Mesenchymal stem cell (in vitro differentiated cells and primary cell): ENCODE measurements at regions not wholly inside any gene's neighbourhood (a gene's known extent, or its start where the extent isn't known, plus 50 kb on each side); places are given as distances from the start of the nearest gene placed in this dataset.

ENCODE experiments used
- DNase-seq: peaks from one replicate; pipeline ENCODE4 v3.0.0-alpha.2; 2013
- H2AFZ ChIP-seq: one replicate; pipeline ENCODE4 v1.6.1; 2013; ENCODE audit warnings: low read depth, mild to moderate bottlenecking, control low read depth, inconsistent platforms, low read length, moderate library complexity
- H2AK5ac ChIP-seq: 2 replicates; pipeline ENCODE4 v1.6.1; 2013; ENCODE audit warnings: low read length, moderate library complexity, mild to moderate bottlenecking, inconsistent platforms; ENCODE audit not compliant: severe bottlenecking
- H2BK120ac ChIP-seq: one replicate; pipeline ENCODE4 v1.6.1; 2013; ENCODE audit warnings: low read depth, mild to moderate bottlenecking, inconsistent platforms, low read length, moderate library complexity
- H2BK12ac ChIP-seq, 2 experiments: one replicate each; pipeline ENCODE4 v1.6.1; 2013; ENCODE audit warnings: inconsistent platforms in 2 of 2, low read length in 2 of 2, mild to moderate bottlenecking in 2 of 2, moderate library complexity in 2 of 2, control low read depth in 1 of 2
- H2BK15ac ChIP-seq: one replicate; pipeline ENCODE4 v1.6.1; 2013; ENCODE audit warnings: mild to moderate bottlenecking, low read depth, inconsistent platforms; ENCODE audit not compliant: poor library complexity, severe bottlenecking
- H2BK5ac ChIP-seq: 2 replicates; pipeline ENCODE4 v1.6.1; 2013; ENCODE audit warnings: low read depth, mild to moderate bottlenecking, low read length, control low read depth, inconsistent platforms; ENCODE audit not compliant: poor library complexity, severe bottlenecking
- H3K14ac ChIP-seq, 2 experiments: one replicate each; pipeline ENCODE4 v1.6.1; 2013; ENCODE audit warnings: inconsistent platforms in 2 of 2, low read length in 2 of 2, control low read depth in 1 of 2, mild to moderate bottlenecking in 1 of 2, moderate library complexity in 1 of 2
- H3K18ac ChIP-seq, 2 experiments: one replicate each; pipeline ENCODE4 v1.6.1; 2013; ENCODE audit warnings: inconsistent platforms in 2 of 2, low read length in 2 of 2, control low read depth in 1 of 2, low read depth in 1 of 2, mild to moderate bottlenecking in 1 of 2
- H3K23ac ChIP-seq, 2 experiments: one replicate each; pipeline ENCODE4 v1.6.1; 2013; ENCODE audit warnings: inconsistent platforms in 2 of 2, low read length in 2 of 2, mild to moderate bottlenecking in 2 of 2, moderate library complexity in 2 of 2, control low read depth in 1 of 2
- H3K27ac ChIP-seq: 2 replicates; pipeline ENCODE4 v1.5.1; 2013; ENCODE audit warnings: mild to moderate bottlenecking, moderate library complexity, low read length, control low read depth, inconsistent platforms; ENCODE audit not compliant: poor library complexity, severe bottlenecking
- H3K27me3 ChIP-seq, 2 experiments: 2 replicates each; pipeline versions ENCODE4 v1.6.1 to v1.7.0; 2013; ENCODE audit warnings: low read length in 2 of 2, mild to moderate bottlenecking in 2 of 2, moderate library complexity in 2 of 2, control low read depth in 1 of 2, inconsistent platforms in 1 of 2; ENCODE audit not compliant: control insufficient read depth in 1 of 2, insufficient read depth in 1 of 2
- H3K36me3 ChIP-seq, 2 experiments: 2 replicates each; pipeline versions ENCODE4 v1.6.1 to v1.7.0; 2013; ENCODE audit warnings: low read length in 2 of 2, control low read depth in 1 of 2, inconsistent platforms in 1 of 2, low read depth in 1 of 2, mild to moderate bottlenecking in 1 of 2; ENCODE audit not compliant: insufficient read depth in 2 of 2, control insufficient read depth in 1 of 2
- H3K4ac ChIP-seq, 2 experiments: one replicate each; pipeline ENCODE4 v1.6.1; 2013; ENCODE audit warnings: inconsistent platforms in 2 of 2, low read length in 2 of 2, mild to moderate bottlenecking in 2 of 2, moderate library complexity in 2 of 2, control low read depth in 1 of 2, low read depth in 1 of 2
- H3K4me1 ChIP-seq: 2 replicates; pipeline ENCODE4 v1.6.1; 2013; ENCODE audit warnings: low read depth, low read length, control low read depth; ENCODE audit not compliant: control insufficient read depth, insufficient read depth
- H3K4me2 ChIP-seq: 2 replicates; pipeline ENCODE4 v1.6.1; 2013; ENCODE audit warnings: low read length, mild to moderate bottlenecking, inconsistent platforms; ENCODE audit not compliant: poor library complexity, severe bottlenecking
- H3K4me3 ChIP-seq, 2 experiments: 2 replicates each; pipeline versions ENCODE4 v1.5.1 to v1.7.0; 2013; ENCODE audit warnings: low read length in 2 of 2, mild to moderate bottlenecking in 2 of 2, control low read depth in 1 of 2, low read depth in 1 of 2; ENCODE audit not compliant: insufficient read depth in 1 of 2
- H3K79me1 ChIP-seq: replicated peaks from 2 replicates; pipeline ENCODE4 v1.6.1; 2013; ENCODE audit warnings: mild to moderate bottlenecking, control low read depth, low read length, inconsistent platforms; ENCODE audit not compliant: poor library complexity, severe bottlenecking
- H3K9ac ChIP-seq: 2 replicates; pipeline ENCODE4 v1.7.0; 2013; ENCODE audit warnings: mild to moderate bottlenecking, low read length, moderate library complexity
- H3K9me3 ChIP-seq: 2 replicates; pipeline ENCODE4 v1.7.0; 2013; ENCODE audit warnings: mild to moderate bottlenecking, low read length; ENCODE audit not compliant: control insufficient read depth
- H4K8ac ChIP-seq: one replicate; pipeline ENCODE4 v1.6.1; 2013; ENCODE audit warnings: inconsistent platforms, mild to moderate bottlenecking, low read length, moderate library complexity
- H4K91ac ChIP-seq: one replicate; pipeline ENCODE4 v1.6.1; 2013; ENCODE audit warnings: mild to moderate bottlenecking, low read length, inconsistent platforms
- WGBS: methylation state at CpG from one replicate; pipeline ENCODE4 v1.1.7; 2013; ENCODE audit warnings: mixed read lengths; 5-methylcytosine and 5-hydroxymethylcytosine counted together

GRCh38 chr5:106543330-106543729 is 1127.4 kb downstream of the EFNA5 start:
- no peak overlapping the region for H3K4me3 ChIP-seq
- no peak overlapping the region for H2AK5ac ChIP-seq
- no peaks in the 10 kb centered on the region for H3K4me1 ChIP-seq
- no peak overlapping the region for H3K4ac ChIP-seq
- H2BK120ac ChIP-seq: no peak overlapping the region
- no peaks in the 10 kb centered on the region for H3K79me1 ChIP-seq
- H3K27me3 ChIP-seq: no peaks in the 10 kb centered on the region
- H3K14ac ChIP-seq: no peak overlapping the region
- 100% methylated on average over 1 of the region's 1 CpG for WGBS
- H2BK5ac ChIP-seq: no peak overlapping the region
- no peak overlapping the region for H3K23ac ChIP-seq
- DNase-seq: no peak
- no peaks in the 10 kb centered on the region for H3K36me3 ChIP-seq
- H3K9ac ChIP-seq: no peak overlapping the region
- peaks cover 76% of the 10 kb centered on the region for H3K9me3 ChIP-seq
- H2AFZ ChIP-seq: no peak overlapping the region
- H3K27ac ChIP-seq: no peak overlapping the region
- no peak overlapping the region for H2BK15ac ChIP-seq
- no peak overlapping the region for H3K18ac ChIP-seq
- no peak overlapping the region for H2BK12ac ChIP-seq
- no peak overlapping the region for H4K91ac ChIP-seq
- H4K8ac ChIP-seq: no peak overlapping the region
- H3K4me2 ChIP-seq: no peak overlapping the region

- H3K79me1 ChIP-seq: no peaks in the 10 kb centered on the region
- H3K9ac ChIP-seq: no peak overlapping the region
- H4K91ac ChIP-seq: no peak overlapping the region
- H2AK5ac ChIP-seq: no peak overlapping the region
- H3K14ac ChIP-seq: no peak overlapping the region
- H3K23ac ChIP-seq: no peak overlapping the region
- H3K27ac ChIP-seq: no peak overlapping the region
- H2BK15ac ChIP-seq: no peak overlapping the region
- no peak overlapping the region for H3K4me3 ChIP-seq
- peaks cover 12% of the 10 kb centered on the region for H3K9me3 ChIP-seq
- H2AFZ ChIP-seq: no peak overlapping the region
- no peak overlapping the region for H2BK120ac ChIP-seq
- no peaks in the 10 kb centered on the region for H3K4me1 ChIP-seq
- H3K18ac ChIP-seq: no peak overlapping the region
- H2BK5ac ChIP-seq: no peak overlapping the region
- H3K36me3 ChIP-seq: no peaks in the 10 kb centered on the region
- DNase-seq: no peak
- no peak overlapping the region for H4K8ac ChIP-seq
- H2BK12ac ChIP-seq: no peak overlapping the region
- no peak overlapping the region for H3K4me2 ChIP-seq
- H3K27me3 ChIP-seq: no peaks in the 10 kb centered on the region
- H3K4ac ChIP-seq: no peak overlapping the region
These were observed 1140.6 kb downstream of the EFNA5 start for GRCh38 chr5:106530150-106530549.

GRCh38 chr5:106525438-106525837 is 1145.3 kb downstream of the EFNA5 start:
- Histone ChIP-seq H2BK120ac (no peak overlapping the region), H3K18ac (no peak overlapping the region), H3K27ac (no peak overlapping the region), H3K4me1 (no peaks in the 10 kb centered on the region), H2AFZ (no peak overlapping the region), H2BK12ac (no peak overlapping the region), H3K9me3 (peaks cover 7% of the 10 kb centered on the region), H3K27me3 (no peaks in the 10 kb centered on the region), H4K91ac (no peak overlapping the region), H4K8ac (no peak overlapping the region), H3K4ac (no peak overlapping the region), H3K79me1 (no peaks in the 10 kb centered on the region), H2BK5ac (no peak overlapping the region), H3K4me2 (no peak overlapping the region), H2BK15ac (no peak overlapping the region), H3K36me3 (no peaks in the 10 kb centered on the region), H2AK5ac (no peak overlapping the region), H3K14ac (no peak overlapping the region), H3K9ac (no peak overlapping the region), H3K23ac (no peak overlapping the region), H3K4me3 (no peak overlapping the region)
- WGBS: 91% methylated on average over 1 of the region's 3 CpGs
- no peak for DNase-seq

- H3K9me3 ChIP-seq: peaks cover 7% of the 10 kb centered on the region
- H3K4me1 ChIP-seq: no peaks in the 10 kb centered on the region
- H2BK120ac ChIP-seq: no peak overlapping the region
- H3K27ac ChIP-seq: no peak overlapping the region
- no peak overlapping the region for H2BK5ac ChIP-seq
- no peak overlapping the region for H3K14ac ChIP-seq
- H3K79me1 ChIP-seq: no peaks in the 10 kb centered on the region
- no peak overlapping the region for H2BK12ac ChIP-seq
- no peaks in the 10 kb centered on the region for H3K36me3 ChIP-seq
- no peak overlapping the region for H3K4me2 ChIP-seq
- H4K91ac ChIP-seq: no peak overlapping the region
- H2BK15ac ChIP-seq: no peak overlapping the region
- no peaks in the 10 kb centered on the region for H3K27me3 ChIP-seq
- no peak overlapping the region for H3K4ac ChIP-seq
- no peak overlapping the region for H3K23ac ChIP-seq
- H3K4me3 ChIP-seq: no peak overlapping the region
- no peak overlapping the region for H3K18ac ChIP-seq
- H4K8ac ChIP-seq: no peak overlapping the region
- H3K9ac ChIP-seq: no peak overlapping the region
- no peak overlapping the region for H2AK5ac ChIP-seq
- H2AFZ ChIP-seq: no peak overlapping the region
- no peak for DNase-seq
These were observed 1146.9 kb downstream of the EFNA5 start for GRCh38 chr5:106523852-106524251.
